ENCODE measurements at regions not wholly inside any gene's neighbourhood (a gene's known extent, or its start where the extent isn't known, plus 50 kb on each side); places are given as distances from the start of the nearest gene placed in this dataset.

GRCh38 chr18:27378431-27379095 lies 193.5 kb upstream of the CHST9 start:
- TF ChIP-seq ZNF274 (IDR thresholded peaks at IDR 0.05; ENCODE audit: low read depth, low read length) = no peak
- TF ChIP-seq YY1 (IDR thresholded peaks at IDR 0.05; ENCODE audit: insufficient read depth, insufficient read length) = no peak
- TF ChIP-seq SUZ12 (IDR thresholded peaks at IDR 0.05; ENCODE audit: extremely low read depth, insufficient read depth, insufficient read length) = no peak
